ENCODE measurements at regions not wholly inside any gene's neighbourhood (a gene's known extent, or its start where the extent isn't known, plus 50 kb on each side); places are given as distances from the start of the nearest gene placed in this dataset.
"Not testable (repeated sequence)": the region's sequence is repeated elsewhere in the genome, so short reads cannot be mapped to it uniquely, and the experiment has no call there.

GRCh38 chr4:67328393-67328792 lies 216.9 kb downstream of the CENPC start:
- no peak for DNase-seq

- no peak for DNase-seq
These were observed 217.4 kb downstream of the CENPC start for GRCh38 chr4:67328018-67328278.

- peak; percentile 68 for DNase-seq
These were observed 217.9 kb downstream of the CENPC start for GRCh38 chr4:67327245-67328017.

- DNase-seq: no peak
These were observed 219.5 kb downstream of the CENPC start for GRCh38 chr4:67325791-67326190.

GRCh38 chr4:67320645-67321044 lies 224.7 kb downstream of the CENPC start:
- DNase-seq: no peak

- DNase-seq: not testable (repeated sequence)
These were observed 225.7 kb downstream of the CENPC start for GRCh38 chr4:67319607-67320006.

- not testable (repeated sequence) for DNase-seq
These were observed 244.7 kb downstream of the CENPC start for GRCh38 chr4:67300497-67301185.

GRCh38 chr4:67292636-67293035 lies 252.7 kb downstream of the CENPC start:
- no peak for DNase-seq

- DNase-seq: no peak
These were observed 253.3 kb downstream of the CENPC start for GRCh38 chr4:67292045-67292444.

- DNase-seq: no peak
These were observed 253.7 kb downstream of the CENPC start for GRCh38 chr4:67291644-67292043.

- no peak for DNase-seq
These were observed 256.3 kb downstream of the CENPC start for GRCh38 chr4:67288964-67289363.

GRCh38 chr4:67286724-67287123 lies 258.6 kb downstream of the CENPC start:
- DNase-seq: no peak

- no peak for DNase-seq
These were observed 262.6 kb downstream of the CENPC start for GRCh38 chr4:67282749-67283148.

- no peak for DNase-seq
These were observed 270.0 kb downstream of the CENPC start for GRCh38 chr4:67275179-67275750.

- DNase-seq: not testable (repeated sequence)
These were observed 270.6 kb downstream of the CENPC start for GRCh38 chr4:67274671-67275070.

- DNase-seq: no peak
These were observed 271.6 kb downstream of the CENPC start for GRCh38 chr4:67273666-67274065.

GRCh38 chr4:67261971-67262370 lies 283.3 kb downstream of the CENPC start:
- no peak for DNase-seq

GRCh38 chr4:67256388-67257043 lies 288.8 kb downstream of the CENPC start:
- DNase-seq: no peak

GRCh38 chr4:67250131-67250896 lies 295.0 kb downstream of the CENPC start:
- DNase-seq: no peak

- DNase-seq: no peak
These were observed 308.5 kb downstream of the CENPC start for GRCh38 chr4:67236788-67237187.

GRCh38 chr4:67236318-67236717 lies 309.0 kb downstream of the CENPC start:
- no peak for DNase-seq

GRCh38 chr4:67234296-67234695 lies 311.0 kb downstream of the CENPC start:
- no peak for DNase-seq

GRCh38 chr4:67229148-67229547 lies 316.2 kb downstream of the CENPC start:
- no peak for DNase-seq

All from CD4-positive, alpha-beta T cell treated with Interleukin-4 for 4 hours (primary cell).